Endometrial microvascular endothelial cells (primary cell): ENCODE measurements at regions not wholly inside any gene's neighbourhood (a gene's known extent, or its start where the extent isn't known, plus 50 kb on each side); places are given as distances from the start of the nearest gene placed in this dataset.

Experiments
- in situ Hi-C: cut with HindIII; loops from 2 replicates; pipeline ENCODE4 v1.10.0; 2017; ENCODE audit warnings: low sequenced_read_pairs, low pct_unique_long_range_greater_than_20kb; ENCODE audit errors: inconsistent ontology term

DNA sequence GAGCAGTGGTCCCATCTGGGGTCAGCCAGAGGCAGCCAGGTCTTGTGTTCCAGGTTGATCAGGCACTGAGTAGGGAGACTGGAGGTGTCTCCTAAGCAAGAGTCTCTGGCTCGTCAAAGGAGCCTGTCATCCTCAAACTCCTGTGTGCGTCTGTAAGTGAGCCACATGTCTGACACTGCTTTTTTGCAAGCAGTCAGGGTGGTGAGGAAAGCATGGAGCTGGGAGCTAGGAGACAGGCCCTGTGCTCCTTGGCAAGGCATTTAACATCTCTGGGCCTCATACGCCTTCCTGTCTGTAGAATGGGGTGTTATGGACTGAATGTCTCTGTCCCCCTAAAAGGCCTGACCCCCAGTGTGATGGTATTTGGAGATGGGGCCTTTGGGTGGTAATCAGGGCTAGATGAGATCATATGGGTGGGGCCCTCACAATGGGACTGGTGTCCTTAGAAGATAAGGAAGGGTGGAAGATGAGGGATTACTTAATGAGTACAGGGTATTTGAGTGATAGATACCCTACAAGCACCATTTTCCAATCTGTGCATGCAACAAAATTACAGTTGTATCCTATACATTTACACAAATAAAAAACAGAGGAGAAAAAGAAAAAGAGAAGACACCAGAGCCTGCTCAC lies 53.0 kb downstream of the ARL6IP4 start:
- in situ Hi-C loops: no loop called here

DNA sequence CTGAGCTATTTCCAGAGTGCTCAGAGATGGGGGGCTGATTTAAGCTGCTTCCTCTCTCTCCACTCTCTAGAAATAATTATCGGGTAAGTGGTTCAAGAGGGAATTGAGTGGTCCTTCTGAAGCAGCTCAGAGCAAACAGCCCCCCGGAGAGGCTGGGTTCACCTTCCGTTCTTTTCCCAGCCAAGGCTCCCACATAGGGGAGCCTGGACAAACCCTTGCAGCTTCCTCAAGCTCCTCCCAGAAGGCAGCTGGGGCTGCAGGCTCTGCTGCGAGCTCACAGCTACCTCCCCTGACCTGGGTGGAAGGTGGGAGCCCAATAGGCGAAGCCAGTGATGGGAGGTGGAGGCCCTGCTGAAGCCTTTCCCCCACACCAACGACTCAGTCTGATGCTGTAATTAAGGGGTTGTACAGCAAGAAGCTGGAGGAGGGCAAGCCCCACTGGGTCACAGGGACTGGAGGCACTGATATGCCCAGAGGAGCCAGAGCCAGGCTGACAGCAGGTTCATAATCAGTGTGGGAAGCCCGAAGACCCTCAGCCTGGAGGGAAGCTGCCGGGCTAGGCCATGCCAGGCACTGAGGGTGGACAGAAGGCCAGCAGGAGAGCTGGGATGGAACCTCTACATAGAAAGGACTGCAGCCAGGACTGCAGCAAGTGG lies 52.4 kb downstream of the ARL6IP4 start:
- in situ Hi-C loops: no loop called here
